ENCODE measurements at regions not wholly inside any gene's neighbourhood (a gene's known extent, or its start where the extent isn't known, plus 50 kb on each side); places are given as distances from the start of the nearest gene placed in this dataset.

DNA sequence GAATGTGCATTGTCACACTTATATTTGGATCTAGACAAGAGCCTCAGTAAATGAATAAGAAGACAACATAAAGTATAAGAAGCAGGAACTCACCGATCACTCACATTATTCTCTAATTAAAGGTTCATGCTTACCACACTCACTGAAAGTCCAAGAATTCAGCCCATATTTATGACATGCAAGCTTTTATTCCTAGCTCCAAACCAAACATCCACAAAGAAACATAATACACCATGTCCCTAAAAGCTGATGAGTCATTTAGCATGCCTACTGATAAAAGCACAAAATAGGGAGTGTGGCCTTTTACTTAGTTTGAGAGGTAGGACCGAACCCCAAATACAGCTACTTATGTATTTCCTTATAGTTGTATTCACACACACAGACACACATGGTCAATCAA, 1094.6 kb upstream of the CDH2 start:
- Histone ChIP-seq H3K27me3 (replicated peaks; ENCODE audit: control insufficient read depth, insufficient read depth, low read length) (no peaks in the 10 kb centered on the region), H3K4me3 (replicated peaks; ENCODE audit: low read depth, low read length) (no peak overlapping the region), H3K36me3 (ENCODE audit: control insufficient read depth, insufficient read depth, low read length) (no peaks in the 10 kb centered on the region)
- TF ChIP-seq, protein P1, sequence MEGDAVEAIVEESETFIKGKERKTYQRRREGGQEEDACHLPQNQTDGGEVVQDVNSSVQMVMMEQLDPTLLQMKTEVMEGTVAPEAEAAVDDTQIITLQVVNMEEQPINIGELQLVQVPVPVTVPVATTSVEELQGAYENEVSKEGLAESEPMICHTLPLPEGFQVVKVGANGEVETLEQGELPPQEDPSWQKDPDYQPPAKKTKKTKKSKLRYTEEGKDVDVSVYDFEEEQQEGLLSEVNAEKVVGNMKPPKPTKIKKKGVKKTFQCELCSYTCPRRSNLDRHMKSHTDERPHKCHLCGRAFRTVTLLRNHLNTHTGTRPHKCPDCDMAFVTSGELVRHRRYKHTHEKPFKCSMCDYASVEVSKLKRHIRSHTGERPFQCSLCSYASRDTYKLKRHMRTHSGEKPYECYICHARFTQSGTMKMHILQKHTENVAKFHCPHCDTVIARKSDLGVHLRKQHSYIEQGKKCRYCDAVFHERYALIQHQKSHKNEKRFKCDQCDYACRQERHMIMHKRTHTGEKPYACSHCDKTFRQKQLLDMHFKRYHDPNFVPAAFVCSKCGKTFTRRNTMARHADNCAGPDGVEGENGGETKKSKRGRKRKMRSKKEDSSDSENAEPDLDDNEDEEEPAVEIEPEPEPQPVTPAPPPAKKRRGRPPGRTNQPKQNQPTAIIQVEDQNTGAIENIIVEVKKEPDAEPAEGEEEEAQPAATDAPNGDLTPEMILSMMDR (IDR thresholded peaks at IDR 0.05; ENCODE audit: insufficient read depth, low read length, poor library complexity, severe bottlenecking): no peak
- DNase-seq (ENCODE audit: extremely low read depth, insufficient read length): no peak

DNA sequence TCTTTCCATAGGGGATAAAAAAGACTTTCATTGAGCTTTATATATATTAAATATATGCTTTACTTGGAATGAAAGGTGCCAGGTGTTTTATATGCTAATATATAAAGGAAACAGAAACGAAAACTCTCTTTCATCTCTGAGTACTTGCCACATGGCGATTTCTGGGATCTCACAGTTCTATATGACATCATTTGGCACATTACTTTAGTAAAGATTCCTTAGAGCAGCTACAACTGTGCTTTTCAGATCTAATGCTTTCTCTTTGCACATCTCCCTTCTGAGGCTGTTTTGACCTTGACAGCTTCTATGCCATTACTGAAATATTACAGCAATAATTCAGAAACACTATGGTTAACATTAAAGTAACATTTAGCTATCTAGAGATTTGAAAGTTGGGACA, 1082.9 kb upstream of the CDH2 start:
- H3K36me3 ChIP-seq (ENCODE audit: control insufficient read depth, insufficient read depth, low read length): no peaks in the 10 kb centered on the region
- TF ChIP-seq, protein P1 (IDR thresholded peaks at IDR 0.05; ENCODE audit: insufficient read depth, low read length, poor library complexity, severe bottlenecking): no peak

DNA sequence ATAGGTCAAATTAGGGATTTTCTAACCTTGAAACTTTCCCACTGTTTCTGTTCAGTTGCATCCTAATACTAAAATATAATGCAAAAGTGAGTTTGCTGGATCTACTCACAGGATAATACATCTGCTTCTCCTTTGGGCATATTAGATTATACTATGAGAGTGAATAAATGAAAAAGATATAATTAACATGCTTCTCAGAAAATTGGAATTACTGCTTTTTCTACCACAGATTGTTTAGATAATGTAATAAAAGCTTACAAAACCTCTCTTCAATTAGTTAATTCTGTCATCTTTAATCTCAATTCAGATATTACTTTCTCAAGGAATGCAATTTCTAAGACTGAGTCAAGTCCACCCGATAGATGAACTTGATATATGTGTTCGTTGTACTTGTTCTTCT, 1077.2 kb upstream of the CDH2 start:
- no peak for DNase-seq (ENCODE audit: extremely low read depth, insufficient read length)
- TF ChIP-seq, protein P1 (IDR thresholded peaks at IDR 0.05; ENCODE audit: insufficient read depth, low read length, poor library complexity, severe bottlenecking): no peak
- Histone ChIP-seq H3K4me3 (replicated peaks; ENCODE audit: low read depth, low read length) (no peak overlapping the region), H3K27me3 (replicated peaks; ENCODE audit: control insufficient read depth, insufficient read depth, low read length) (no peaks in the 10 kb centered on the region), H3K36me3 (ENCODE audit: control insufficient read depth, insufficient read depth, low read length) (no peaks in the 10 kb centered on the region)

More for the DNA sequence above, 1082.9 kb upstream of the CDH2 start:
- no peaks in the 10 kb centered on the region for H3K27me3 ChIP-seq (replicated peaks; ENCODE audit: control insufficient read depth, insufficient read depth, low read length)
- H3K4me3 ChIP-seq (replicated peaks; ENCODE audit: low read depth, low read length): no peak overlapping the region
- no peak for DNase-seq (ENCODE audit: extremely low read depth, insufficient read length)

DNA sequence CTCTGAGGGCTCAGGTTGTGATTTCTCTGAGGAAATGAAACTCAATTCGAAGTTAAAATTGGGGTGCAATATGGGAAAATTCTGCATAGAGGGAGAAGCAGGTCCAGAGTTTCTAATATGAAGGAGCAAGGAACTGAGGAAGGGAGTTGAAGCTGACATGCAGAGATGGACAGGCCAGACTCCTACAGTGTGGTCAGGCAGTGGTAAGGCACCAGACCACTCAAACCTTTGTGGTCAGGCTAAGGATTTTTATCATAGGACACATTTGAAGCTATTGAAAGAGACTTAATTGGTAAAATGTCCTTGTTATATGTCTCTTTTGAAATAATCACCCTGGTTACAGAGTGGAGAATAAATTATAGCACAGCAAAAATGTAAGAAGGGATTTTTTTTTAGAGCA, 1074.8 kb upstream of the CDH2 start:
- TF ChIP-seq, protein P1 (IDR thresholded peaks at IDR 0.05; ENCODE audit: insufficient read depth, low read length, poor library complexity, severe bottlenecking): no peak
- DNase-seq (ENCODE audit: extremely low read depth, insufficient read length): no peak
- no peaks in the 10 kb centered on the region for H3K36me3 ChIP-seq (ENCODE audit: control insufficient read depth, insufficient read depth, low read length)
- H3K4me3 ChIP-seq (replicated peaks; ENCODE audit: low read depth, low read length): no peak overlapping the region
- H3K27me3 ChIP-seq (replicated peaks; ENCODE audit: control insufficient read depth, insufficient read depth, low read length): no peaks in the 10 kb centered on the region

- no peak overlapping the region for H3K4me3 ChIP-seq (replicated peaks; ENCODE audit: low read depth, low read length)
- TF ChIP-seq, protein P1 (IDR thresholded peaks at IDR 0.05; ENCODE audit: insufficient read depth, low read length, poor library complexity, severe bottlenecking): no peak
- no peaks in the 10 kb centered on the region for H3K36me3 ChIP-seq (ENCODE audit: control insufficient read depth, insufficient read depth, low read length)
- no peak for DNase-seq (ENCODE audit: extremely low read depth, insufficient read length)
- no peaks in the 10 kb centered on the region for H3K27me3 ChIP-seq (replicated peaks; ENCODE audit: control insufficient read depth, insufficient read depth, low read length)
Measured at GRCh38 chr18:29250843-29251242, 1073.9 kb upstream of the CDH2 start.

- H3K27me3 ChIP-seq (replicated peaks; ENCODE audit: control insufficient read depth, insufficient read depth, low read length): no peaks in the 10 kb centered on the region
- DNase-seq (ENCODE audit: extremely low read depth, insufficient read length): no peak
- no peaks in the 10 kb centered on the region for H3K36me3 ChIP-seq (ENCODE audit: control insufficient read depth, insufficient read depth, low read length)
- H3K4me3 ChIP-seq (replicated peaks; ENCODE audit: low read depth, low read length): no peak overlapping the region
- TF ChIP-seq, protein P1 (IDR thresholded peaks at IDR 0.05; ENCODE audit: insufficient read depth, low read length, poor library complexity, severe bottlenecking): no peak
Measured at GRCh38 chr18:29250259-29250658, 1073.3 kb upstream of the CDH2 start.
